ENCODE measurements at regions not wholly inside any gene's neighbourhood (a gene's known extent, or its start where the extent isn't known, plus 50 kb on each side); places are given as distances from the start of the nearest gene placed in this dataset.
"Not testable (repeated sequence)": the region's sequence is repeated elsewhere in the genome, so short reads cannot be mapped to it uniquely, and the experiment has no call there.

GRCh38 chr22:22057617-22058378 is 75.2 kb upstream of the TOP3B start:
- H3K27ac ChIP-seq (ENCODE audit: low read depth in 1 of 2, low read length in 2 of 2): no peak overlapping the region
- DNase-seq (ENCODE audit: low spot score): no peak
- 85% methylated on average over 5 of the region's 5 CpGs for WGBS

GRCh38 chr22:22056809-22057594 is 74.4 kb upstream of the TOP3B start:
- not testable (repeated sequence) for H3K27ac ChIP-seq (ENCODE audit: low read depth in 1 of 2, low read length in 2 of 2); DNase-seq (ENCODE audit: low spot score); H3K9me3 ChIP-seq (ENCODE audit: control insufficient read depth in 4 of 4, low read length in 3 of 4); H3K9ac ChIP-seq (ENCODE audit: low read depth in 1 of 2, low read length in 2 of 2); H3K4me3 ChIP-seq (ENCODE audit: low read depth in 1 of 3, low read length in 3 of 3); H3K27me3 ChIP-seq (ENCODE audit: control insufficient read depth in 4 of 4, insufficient read depth in 4 of 4, low read length in 3 of 4); H3K36me3 ChIP-seq (ENCODE audit: control insufficient read depth in 4 of 4, insufficient read depth in 3 of 4, low read depth in 1 of 4, low read length in 3 of 4)
- WGBS: 70% methylated on average over 14 of the region's 14 CpGs
- H3K4me1 ChIP-seq (ENCODE audit: control insufficient read depth in 4 of 4, insufficient read depth in 4 of 4, low read length in 3 of 4): peaks cover 4 to 12% (median 11%) of the 10 kb centered on the region in 4 donors

More at GRCh38 chr22:22057617-22058378, 75.2 kb upstream of the TOP3B start:
- no peak overlapping the region for H3K4me3 ChIP-seq (ENCODE audit: low read depth in 1 of 3, low read length in 3 of 3)
- H3K27me3 ChIP-seq (ENCODE audit: control insufficient read depth in 4 of 4, insufficient read depth in 4 of 4, low read length in 3 of 4): no peaks in the 10 kb centered on the region
- H3K9me3 ChIP-seq (ENCODE audit: control insufficient read depth in 4 of 4, low read length in 3 of 4): no peaks in the 10 kb centered on the region
- TF ChIP-seq ZBTB33 (IDR thresholded peaks at IDR 0.05) (no peak), HNF4G (IDR thresholded peaks at IDR 0.05) (no peak), NR2F2 (IDR thresholded peaks at IDR 0.05) (no peak), ATF3 (IDR thresholded peaks at IDR 0.05) (no peak), SP1 (IDR thresholded peaks at IDR 0.05) (no peak), HNF4A (conservative IDR thresholded peaks at IDR 0.05) (no peak), REST (IDR thresholded peaks at IDR 0.05) (no peak), YY1 (IDR thresholded peaks at IDR 0.05) (no peak), FOXA1 (IDR thresholded peaks at IDR 0.05) (no peak), GABPA (IDR thresholded peaks at IDR 0.05 in 1 of 2, conservative IDR thresholded peaks at IDR 0.05 in 1 of 2) (no peak), EGR1 (IDR thresholded peaks at IDR 0.05; ENCODE audit: low read depth in 2 of 2) (no peak), MAX (IDR thresholded peaks at IDR 0.05) (no peak), TAF1 (conservative IDR thresholded peaks at IDR 0.05) (no peak), RAD21 (IDR thresholded peaks at IDR 0.05) (no peak), CTCF (IDR thresholded peaks at IDR 0.05; ENCODE audit: low read depth, low read length, missing input control) (no peak), FOXA2 (IDR thresholded peaks at IDR 0.05) (no peak), RXRA (IDR thresholded peaks at IDR 0.05) (no peak)
- H3K36me3 ChIP-seq (ENCODE audit: control insufficient read depth in 4 of 4, insufficient read depth in 3 of 4, low read depth in 1 of 4, low read length in 3 of 4): no peaks in the 10 kb centered on the region
- peaks cover 4 to 14% (median 13%) of the 10 kb centered on the region in 4 donors for H3K4me1 ChIP-seq (ENCODE audit: control insufficient read depth in 4 of 4, insufficient read depth in 4 of 4, low read length in 3 of 4)
- H3K9ac ChIP-seq (ENCODE audit: low read depth in 1 of 2, low read length in 2 of 2): no peak overlapping the region

GRCh38 chr22:22052548-22053139 is 70.1 kb upstream of the TOP3B start:
- not testable (repeated sequence) for H3K27me3 ChIP-seq (ENCODE audit: control insufficient read depth in 4 of 4, insufficient read depth in 4 of 4, low read length in 3 of 4); H3K4me3 ChIP-seq (ENCODE audit: low read depth in 1 of 3, low read length in 3 of 3); H3K4me1 ChIP-seq (ENCODE audit: control insufficient read depth in 4 of 4, insufficient read depth in 4 of 4, low read length in 3 of 4); DNase-seq (ENCODE audit: low spot score); H3K27ac ChIP-seq (ENCODE audit: low read depth in 1 of 2, low read length in 2 of 2); H3K36me3 ChIP-seq (ENCODE audit: control insufficient read depth in 4 of 4, insufficient read depth in 3 of 4, low read depth in 1 of 4, low read length in 3 of 4); H3K9me3 ChIP-seq (ENCODE audit: control insufficient read depth in 4 of 4, low read length in 3 of 4); H3K9ac ChIP-seq (ENCODE audit: low read depth in 1 of 2, low read length in 2 of 2)
- WGBS: 77% methylated on average over 3 of the region's 3 CpGs
